Thoracic aorta (tissue), 2 donors: ENCODE measurements at regions not wholly inside any gene's neighbourhood (a gene's known extent, or its start where the extent isn't known, plus 50 kb on each side); places are given as distances from the start of the nearest gene placed in this dataset.

Experiments
- ATAC-seq: fragments of 150-250 bp; one replicate; pipeline ENCODE4 v1.8.0; 2017; ENCODE audit warnings: low read depth; ENCODE audit not compliant: insufficient number of reproducible peaks, low FRiP score
- DNase-seq: peaks from one replicate; pipeline ENCODE4 v3.0.0-alpha.2; 2020; ENCODE audit warnings: low spot score
- H3K27ac ChIP-seq, 2 donors: fragments of 200-600 bp; sonication (generic); 1 replicate in 1 of 2; 2 replicates in 1 of 2; pipeline ENCODE4 v1.5.1; 2016; ENCODE audit warnings: mild to moderate bottlenecking in 2 of 2, moderate library complexity in 2 of 2
- H3K27me3 ChIP-seq: fragments of 200-600 bp; sonication (generic); replicated peaks from 2 replicates; pipeline ENCODE4 v1.6.0; 2016; ENCODE audit warnings: mild to moderate bottlenecking; ENCODE audit not compliant: insufficient read depth
- H3K36me3 ChIP-seq: fragments of 200-600 bp; sonication (generic); one replicate; pipeline ENCODE4 v1.5.1; 2016
- H3K4me1 ChIP-seq, 2 donors: fragments of 200-600 bp; sonication (generic); 1 replicate in 1 of 2; 2 replicates in 1 of 2; pipeline versions ENCODE4 v1.5.1 to v1.6.0; 2016; ENCODE audit warnings: low read depth in 2 of 2, mild to moderate bottlenecking in 1 of 2; ENCODE audit not compliant: control insufficient read depth in 1 of 2
- H3K4me3 ChIP-seq: fragments of 200-600 bp; sonication (generic); 2 replicates; pipeline ENCODE4 v1.5.1; 2016; ENCODE audit warnings: mild to moderate bottlenecking
- H3K9me3 ChIP-seq: fragments of 200-600 bp; sonication (generic); 2 replicates; pipeline ENCODE4 v1.5.1; 2016
- TF ChIP-seq, protein P1 (sequence below): fragments of 200-600 bp; sonication (generic); IDR thresholded peaks from one replicate; pipeline ENCODE4 v1.5.1; 2019; ENCODE audit warnings: antibody characterized with exemption

DNA sequence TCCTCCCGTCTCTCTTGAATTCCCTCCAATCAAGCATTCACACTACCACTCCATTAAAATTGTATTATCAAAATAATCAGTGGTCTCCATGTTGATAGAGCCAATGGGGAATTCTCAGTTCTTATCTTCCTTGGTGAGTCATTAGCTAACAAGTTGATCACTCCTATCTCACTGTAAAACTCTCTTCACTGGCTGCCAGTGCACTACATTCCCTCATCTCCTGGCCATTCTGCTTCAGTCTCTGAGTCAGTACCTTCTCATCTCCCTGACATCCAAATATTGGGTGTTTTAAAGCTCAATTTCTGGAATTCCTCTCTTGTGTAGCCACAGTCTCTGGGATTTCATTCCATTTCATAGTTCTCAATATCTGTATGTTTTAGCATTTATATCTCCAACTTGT, 175.2 kb downstream of the ALDH1A2 start:
- Histone ChIP-seq H3K36me3 (no peaks in the 10 kb centered on the region), H3K27me3 (no peaks in the 10 kb centered on the region), H3K4me3 (no peak overlapping the region), H3K9me3 (no peaks in the 10 kb centered on the region), H3K4me1 (no peaks in the 10 kb centered on the region), H3K27ac (no peak overlapping the region)
- DNase-seq (no peak), ATAC-seq (no peak)
- TF ChIP-seq, protein P1, sequence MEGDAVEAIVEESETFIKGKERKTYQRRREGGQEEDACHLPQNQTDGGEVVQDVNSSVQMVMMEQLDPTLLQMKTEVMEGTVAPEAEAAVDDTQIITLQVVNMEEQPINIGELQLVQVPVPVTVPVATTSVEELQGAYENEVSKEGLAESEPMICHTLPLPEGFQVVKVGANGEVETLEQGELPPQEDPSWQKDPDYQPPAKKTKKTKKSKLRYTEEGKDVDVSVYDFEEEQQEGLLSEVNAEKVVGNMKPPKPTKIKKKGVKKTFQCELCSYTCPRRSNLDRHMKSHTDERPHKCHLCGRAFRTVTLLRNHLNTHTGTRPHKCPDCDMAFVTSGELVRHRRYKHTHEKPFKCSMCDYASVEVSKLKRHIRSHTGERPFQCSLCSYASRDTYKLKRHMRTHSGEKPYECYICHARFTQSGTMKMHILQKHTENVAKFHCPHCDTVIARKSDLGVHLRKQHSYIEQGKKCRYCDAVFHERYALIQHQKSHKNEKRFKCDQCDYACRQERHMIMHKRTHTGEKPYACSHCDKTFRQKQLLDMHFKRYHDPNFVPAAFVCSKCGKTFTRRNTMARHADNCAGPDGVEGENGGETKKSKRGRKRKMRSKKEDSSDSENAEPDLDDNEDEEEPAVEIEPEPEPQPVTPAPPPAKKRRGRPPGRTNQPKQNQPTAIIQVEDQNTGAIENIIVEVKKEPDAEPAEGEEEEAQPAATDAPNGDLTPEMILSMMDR, result no peak

DNA sequence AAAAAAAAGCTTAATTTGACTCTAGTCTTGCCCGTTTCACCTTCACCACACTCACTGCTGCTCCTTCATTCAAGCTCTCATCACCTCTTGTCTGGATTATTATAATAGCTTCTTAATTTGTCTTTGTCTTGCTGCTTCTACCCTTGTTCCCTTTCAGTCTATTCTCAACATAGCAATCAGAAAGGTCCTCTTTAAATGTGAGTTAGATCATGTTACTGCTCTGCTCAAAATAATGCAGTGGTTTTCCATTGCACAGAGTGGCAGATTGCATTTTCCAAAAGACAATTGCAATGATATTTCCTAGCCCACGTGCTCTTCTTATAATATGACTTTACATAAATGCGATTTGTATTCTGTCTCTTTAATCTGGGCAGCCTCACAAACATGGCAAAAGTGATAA, 174.6 kb downstream of the ALDH1A2 start:
- no peaks in the 10 kb centered on the region for H3K4me1 ChIP-seq
- H3K27me3 ChIP-seq, result no peaks in the 10 kb centered on the region
- no peak overlapping the region for H3K4me3 ChIP-seq
- TF ChIP-seq, protein P1, result no peak
- no peak for DNase-seq
- ATAC-seq, result no peak
- H3K9me3 ChIP-seq, result no peaks in the 10 kb centered on the region
- no peak overlapping the region for H3K27ac ChIP-seq
- no peaks in the 10 kb centered on the region for H3K36me3 ChIP-seq

DNA sequence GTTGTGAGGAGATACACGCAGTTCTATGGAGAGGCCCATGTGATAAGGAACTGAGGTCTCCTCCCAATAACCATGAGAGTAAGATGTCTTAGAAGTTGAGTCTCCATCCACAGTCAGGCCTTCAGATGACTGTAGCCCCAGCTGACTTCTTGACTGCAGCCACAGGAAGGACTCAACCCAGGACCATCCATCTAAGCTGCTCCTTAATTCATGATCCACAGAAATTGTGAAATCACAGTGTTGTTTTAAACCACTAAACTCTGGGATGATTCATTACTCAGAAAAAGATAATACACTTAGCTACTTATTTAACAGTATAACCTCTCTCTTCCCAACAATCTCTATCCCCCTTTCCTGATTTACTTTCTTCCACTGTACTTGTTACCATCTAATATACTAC, 173.3 kb downstream of the ALDH1A2 start:
- H3K27me3 ChIP-seq, result no peaks in the 10 kb centered on the region
- DNase-seq, result no peak
- H3K4me3 ChIP-seq, result no peak overlapping the region
- H3K9me3 ChIP-seq, result no peaks in the 10 kb centered on the region
- TF ChIP-seq, protein P1, result no peak
- no peak overlapping the region for H3K27ac ChIP-seq
- no peaks in the 10 kb centered on the region for H3K36me3 ChIP-seq
- no peaks in the 10 kb centered on the region for H3K4me1 ChIP-seq
- ATAC-seq, result no peak

DNA sequence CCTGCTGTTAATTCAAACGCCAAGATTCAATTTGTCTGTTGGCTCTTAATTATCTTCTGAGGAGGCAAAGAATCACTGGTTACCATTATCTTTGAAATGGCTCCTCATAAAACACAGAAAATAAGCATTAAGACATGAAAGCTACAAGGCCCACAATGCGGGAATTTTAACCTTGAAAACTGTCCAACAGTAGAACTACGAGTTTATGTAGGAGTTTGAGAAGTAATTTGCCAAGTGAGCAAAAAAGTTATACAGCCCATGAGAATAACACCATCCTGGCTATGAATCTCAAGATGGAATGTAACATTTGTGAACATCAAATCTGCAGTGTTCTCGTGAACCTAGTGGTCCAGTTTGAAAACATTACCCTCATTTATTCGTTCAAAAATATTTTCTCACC, 172.5 kb downstream of the ALDH1A2 start:
- no peaks in the 10 kb centered on the region for H3K27me3 ChIP-seq
- no peaks in the 10 kb centered on the region for H3K9me3 ChIP-seq
- ATAC-seq (no peak), DNase-seq (no peak)
- no peak overlapping the region for H3K4me3 ChIP-seq
- H3K4me1 ChIP-seq, result no peaks in the 10 kb centered on the region
- H3K27ac ChIP-seq, result no peak overlapping the region
- no peaks in the 10 kb centered on the region for H3K36me3 ChIP-seq
- TF ChIP-seq, protein P1, result no peak

DNA sequence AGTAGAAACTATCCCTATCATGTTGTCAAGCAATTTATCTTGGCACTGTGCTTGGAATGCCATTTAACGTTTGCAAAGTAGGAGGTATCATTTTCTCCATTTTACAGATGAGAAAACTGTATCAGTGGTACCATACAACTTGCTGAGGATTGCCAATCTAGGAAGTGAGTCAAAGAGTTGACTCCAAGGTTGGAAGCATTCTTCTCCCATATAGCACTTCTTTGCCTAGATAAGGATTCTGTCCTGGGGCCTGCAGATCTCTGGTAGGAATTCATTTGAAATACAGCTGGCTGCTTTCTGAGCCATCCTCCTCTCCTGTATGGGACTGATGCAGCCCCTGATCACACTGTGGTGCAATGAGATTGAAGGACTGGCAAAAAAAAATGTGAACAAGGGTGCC, 170.2 kb downstream of the ALDH1A2 start:
- TF ChIP-seq, protein P1, result no peak
- no peak for ATAC-seq
- H3K27ac ChIP-seq, result no peak overlapping the region

More for the DNA sequence above, 170.2 kb downstream of the ALDH1A2 start:
- H3K4me3 ChIP-seq, result no peak overlapping the region
- H3K27me3 ChIP-seq, result no peaks in the 10 kb centered on the region
- H3K36me3 ChIP-seq, result no peaks in the 10 kb centered on the region
- H3K4me1 ChIP-seq, result no peaks in the 10 kb centered on the region
- no peaks in the 10 kb centered on the region for H3K9me3 ChIP-seq
- no peak for DNase-seq
